Testis (tissue), 2 donors: ENCODE measurements at regions not wholly inside any gene's neighbourhood (a gene's known extent, or its start where the extent isn't known, plus 50 kb on each side); places are given as distances from the start of the nearest gene placed in this dataset.

Experiments used
- POLR2A ChIP-seq: fragments of 450-650 bp; IDR thresholded peaks from one replicate; pipeline ENCODE4 v1.6.1; 2017; ENCODE audit warnings: antibody characterized with exemption, mild to moderate bottlenecking, moderate library complexity
- TF ChIP-seq, protein P1 (sequence below), 3 experiments: fragments of 450-650 bp in 2 of 3; fragments of 200-600 bp in 1 of 3; sonication (generic) in 1 of 3; IDR thresholded peaks; one replicate each; pipeline ENCODE4 v1.5.1; 2016 to 2019; ENCODE audit warnings: antibody characterized with exemption in 3 of 3, mild to moderate bottlenecking in 2 of 3, moderate library complexity in 1 of 3

DNA sequence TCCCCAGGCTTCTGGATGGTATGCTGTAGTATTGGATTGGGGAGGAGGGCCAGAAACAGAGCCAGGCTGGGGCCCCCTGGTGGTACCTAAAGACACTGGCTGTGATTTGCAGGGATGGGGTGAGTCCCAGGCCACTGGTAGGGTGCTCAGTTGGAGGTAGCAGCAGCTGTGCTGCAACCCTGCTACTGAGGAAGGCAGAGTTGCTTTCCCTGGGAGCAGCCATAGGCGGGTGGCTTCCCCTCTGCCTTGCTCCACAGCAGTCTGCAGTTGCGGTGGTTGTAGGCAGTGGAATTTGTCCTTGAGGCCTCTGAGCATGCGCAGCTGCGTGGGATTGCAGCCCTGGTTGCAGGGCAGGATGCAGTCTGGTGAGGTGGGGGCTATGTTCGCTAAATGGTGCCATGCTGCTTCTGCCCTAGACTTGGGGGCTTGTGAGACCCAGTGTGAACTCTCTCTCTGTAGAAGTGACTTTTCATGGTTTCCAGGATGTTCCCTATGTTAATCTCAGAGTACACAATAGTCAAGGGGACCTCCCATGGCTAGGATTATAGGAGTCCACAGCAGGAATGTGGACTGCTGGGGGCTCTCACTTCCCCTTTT, 443.5 kb downstream of the XIRP2 start:
- TF ChIP-seq, protein P1, sequence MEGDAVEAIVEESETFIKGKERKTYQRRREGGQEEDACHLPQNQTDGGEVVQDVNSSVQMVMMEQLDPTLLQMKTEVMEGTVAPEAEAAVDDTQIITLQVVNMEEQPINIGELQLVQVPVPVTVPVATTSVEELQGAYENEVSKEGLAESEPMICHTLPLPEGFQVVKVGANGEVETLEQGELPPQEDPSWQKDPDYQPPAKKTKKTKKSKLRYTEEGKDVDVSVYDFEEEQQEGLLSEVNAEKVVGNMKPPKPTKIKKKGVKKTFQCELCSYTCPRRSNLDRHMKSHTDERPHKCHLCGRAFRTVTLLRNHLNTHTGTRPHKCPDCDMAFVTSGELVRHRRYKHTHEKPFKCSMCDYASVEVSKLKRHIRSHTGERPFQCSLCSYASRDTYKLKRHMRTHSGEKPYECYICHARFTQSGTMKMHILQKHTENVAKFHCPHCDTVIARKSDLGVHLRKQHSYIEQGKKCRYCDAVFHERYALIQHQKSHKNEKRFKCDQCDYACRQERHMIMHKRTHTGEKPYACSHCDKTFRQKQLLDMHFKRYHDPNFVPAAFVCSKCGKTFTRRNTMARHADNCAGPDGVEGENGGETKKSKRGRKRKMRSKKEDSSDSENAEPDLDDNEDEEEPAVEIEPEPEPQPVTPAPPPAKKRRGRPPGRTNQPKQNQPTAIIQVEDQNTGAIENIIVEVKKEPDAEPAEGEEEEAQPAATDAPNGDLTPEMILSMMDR (IDR thresholded peaks at IDR 0.05): no peak
- TF ChIP-seq POLR2A: no peak
